ENCODE measurements at regions not wholly inside any gene's neighbourhood (a gene's known extent, or its start where the extent isn't known, plus 50 kb on each side); places are given as distances from the start of the nearest gene placed in this dataset.
A peak's percentile ranks its signal among the peaks of the same experiment; 100 is the strongest.

DNA sequence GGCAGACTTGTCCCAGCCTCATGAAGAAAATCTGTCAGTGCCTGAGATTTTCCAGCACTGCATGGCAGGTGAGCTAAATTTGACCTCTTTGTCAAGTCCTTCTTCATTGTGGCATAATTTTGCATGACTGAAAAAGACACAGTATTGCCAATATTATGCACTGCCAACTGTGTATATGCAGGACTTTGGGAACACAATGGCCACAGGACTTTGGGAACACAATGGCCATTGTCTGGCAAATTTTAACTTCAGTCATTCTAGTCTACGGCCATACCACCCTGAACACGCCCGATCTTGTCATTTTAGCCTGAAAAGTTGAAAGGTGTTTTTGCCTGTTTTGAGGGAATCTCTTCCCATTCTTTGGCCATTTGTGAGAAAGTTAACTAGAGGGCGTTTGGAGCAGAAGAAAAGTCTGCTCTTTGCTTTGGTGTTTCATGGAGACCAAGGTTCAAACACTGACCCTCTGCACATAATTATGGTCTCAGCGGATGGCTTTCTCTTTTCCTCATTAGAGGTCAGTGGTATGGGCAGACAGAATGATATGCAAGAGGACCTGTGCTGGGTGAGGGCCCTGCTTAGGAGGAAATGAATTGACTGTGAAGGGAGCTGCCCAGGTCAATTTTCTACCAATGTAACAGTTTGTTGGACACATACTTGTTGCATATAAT lies 72.4 kb upstream of the NEK7 start:
- Histone ChIP-seq H3K79me2 (ENCODE audit: insufficient read depth, low read depth) (no peaks in the 10 kb centered on the region), H3K36me3 (ENCODE audit: insufficient read depth) (no peaks in the 10 kb centered on the region), H3K27ac (no peak overlapping the region), H3K27me3 (ENCODE audit: insufficient read depth, low read depth) (no peaks in the 10 kb centered on the region), H3K9ac (no peak overlapping the region), H4K20me1 (ENCODE audit: insufficient read depth) (no peaks in the 10 kb centered on the region), H3K4me1 (ENCODE audit: low read depth, poor library complexity, severe bottlenecking) (peaks cover 6% of the 10 kb centered on the region), H2AFZ (ENCODE audit: low read depth) (no peak overlapping the region), H3K4me2 (no peak overlapping the region), H3K4me3 (IDR thresholded peaks at IDR 0.05; ENCODE audit: insufficient read depth, low read depth, low read length) (no peak overlapping the region)
- TF ChIP-seq, protein P1, sequence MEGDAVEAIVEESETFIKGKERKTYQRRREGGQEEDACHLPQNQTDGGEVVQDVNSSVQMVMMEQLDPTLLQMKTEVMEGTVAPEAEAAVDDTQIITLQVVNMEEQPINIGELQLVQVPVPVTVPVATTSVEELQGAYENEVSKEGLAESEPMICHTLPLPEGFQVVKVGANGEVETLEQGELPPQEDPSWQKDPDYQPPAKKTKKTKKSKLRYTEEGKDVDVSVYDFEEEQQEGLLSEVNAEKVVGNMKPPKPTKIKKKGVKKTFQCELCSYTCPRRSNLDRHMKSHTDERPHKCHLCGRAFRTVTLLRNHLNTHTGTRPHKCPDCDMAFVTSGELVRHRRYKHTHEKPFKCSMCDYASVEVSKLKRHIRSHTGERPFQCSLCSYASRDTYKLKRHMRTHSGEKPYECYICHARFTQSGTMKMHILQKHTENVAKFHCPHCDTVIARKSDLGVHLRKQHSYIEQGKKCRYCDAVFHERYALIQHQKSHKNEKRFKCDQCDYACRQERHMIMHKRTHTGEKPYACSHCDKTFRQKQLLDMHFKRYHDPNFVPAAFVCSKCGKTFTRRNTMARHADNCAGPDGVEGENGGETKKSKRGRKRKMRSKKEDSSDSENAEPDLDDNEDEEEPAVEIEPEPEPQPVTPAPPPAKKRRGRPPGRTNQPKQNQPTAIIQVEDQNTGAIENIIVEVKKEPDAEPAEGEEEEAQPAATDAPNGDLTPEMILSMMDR (conservative IDR thresholded peaks at IDR 0.05; ENCODE audit: low read depth, low read length): no peak

DNA sequence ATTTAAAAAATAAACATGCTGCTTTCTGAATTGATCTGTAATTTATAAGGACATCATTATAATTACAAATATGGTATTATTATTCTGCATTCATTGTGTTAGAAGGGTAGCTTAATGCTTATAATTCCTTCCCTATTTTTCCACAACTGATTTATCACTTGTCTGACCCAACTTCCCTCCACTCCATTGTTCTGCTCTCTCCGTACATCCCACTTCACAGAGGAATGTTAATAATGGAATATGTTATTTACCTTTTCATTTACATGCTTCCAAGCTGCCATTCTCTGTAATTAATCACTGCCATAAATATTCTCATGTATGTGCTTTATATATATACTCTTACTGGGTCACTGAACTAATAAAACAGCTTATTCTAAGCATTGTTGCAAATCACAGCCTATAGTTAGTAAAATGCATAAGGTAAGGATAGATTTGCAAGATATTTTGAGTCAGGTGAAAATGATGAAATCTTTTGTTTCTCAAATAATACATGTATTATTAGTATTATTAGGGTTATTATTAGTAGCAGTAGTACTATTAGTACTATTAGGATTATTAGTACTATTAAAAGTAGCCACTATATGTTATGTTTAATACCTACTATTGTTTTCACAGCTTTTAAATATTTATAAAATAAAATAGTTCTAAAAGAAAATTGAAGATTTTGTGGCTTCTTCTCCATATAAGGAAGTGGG lies 70.6 kb upstream of the NEK7 start:
- Histone ChIP-seq H3K4me2 (no peak overlapping the region), H3K9ac (no peak overlapping the region), H3K27ac (no peak overlapping the region), H3K79me2 (ENCODE audit: insufficient read depth, low read depth) (no peaks in the 10 kb centered on the region), H3K4me3 (IDR thresholded peaks at IDR 0.05; ENCODE audit: insufficient read depth, low read depth, low read length) (no peak overlapping the region), H3K36me3 (ENCODE audit: insufficient read depth) (no peaks in the 10 kb centered on the region), H3K27me3 (ENCODE audit: insufficient read depth, low read depth) (no peaks in the 10 kb centered on the region), H3K4me1 (ENCODE audit: low read depth, poor library complexity, severe bottlenecking) (peaks cover 6% of the 10 kb centered on the region), H4K20me1 (ENCODE audit: insufficient read depth) (no peaks in the 10 kb centered on the region; the same call in 1 of the 2 replicates), H2AFZ (ENCODE audit: low read depth) (no peak overlapping the region)
- TF ChIP-seq, protein P1 (conservative IDR thresholded peaks at IDR 0.05; ENCODE audit: low read depth, low read length): no peak

DNA sequence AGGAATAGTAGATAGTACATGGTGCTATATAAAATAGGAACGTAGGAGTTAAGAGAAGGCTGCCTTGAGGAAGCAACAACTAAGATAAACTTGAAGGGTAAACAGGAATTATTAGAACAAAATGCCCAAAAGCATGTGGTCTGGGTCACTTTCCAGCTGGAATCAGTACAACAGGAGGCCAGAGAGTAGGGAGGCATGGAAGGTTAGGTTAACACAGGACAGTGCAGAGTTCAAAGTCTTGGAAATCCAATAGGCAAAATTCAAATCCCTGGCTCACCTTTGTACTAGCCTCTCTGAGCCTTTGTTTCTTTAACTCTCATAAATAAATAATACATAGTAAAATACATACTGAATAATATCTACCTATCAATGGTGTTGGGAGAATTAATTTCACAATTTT lies 69.0 kb upstream of the NEK7 start:
- no peaks in the 10 kb centered on the region for H3K36me3 ChIP-seq (ENCODE audit: insufficient read depth)
- no peak overlapping the region for H2AFZ ChIP-seq (ENCODE audit: low read depth)
- no peak overlapping the region for H3K4me3 ChIP-seq (IDR thresholded peaks at IDR 0.05; ENCODE audit: insufficient read depth, low read depth, low read length)
- H3K4me2 ChIP-seq: no peak overlapping the region
- no peaks in the 10 kb centered on the region for H3K27me3 ChIP-seq (ENCODE audit: insufficient read depth, low read depth)
- no peaks in the 10 kb centered on the region; the same call in 1 of the 2 replicates for H4K20me1 ChIP-seq (ENCODE audit: insufficient read depth)
- no peaks in the 10 kb centered on the region for H3K79me2 ChIP-seq (ENCODE audit: insufficient read depth, low read depth)
- TF ChIP-seq, protein P1 (conservative IDR thresholded peaks at IDR 0.05; ENCODE audit: low read depth, low read length): no peak
- peaks cover 6% of the 10 kb centered on the region for H3K4me1 ChIP-seq (ENCODE audit: low read depth, poor library complexity, severe bottlenecking)
- H3K27ac ChIP-seq: no peak overlapping the region
- H3K9ac ChIP-seq: no peak overlapping the region

DNA sequence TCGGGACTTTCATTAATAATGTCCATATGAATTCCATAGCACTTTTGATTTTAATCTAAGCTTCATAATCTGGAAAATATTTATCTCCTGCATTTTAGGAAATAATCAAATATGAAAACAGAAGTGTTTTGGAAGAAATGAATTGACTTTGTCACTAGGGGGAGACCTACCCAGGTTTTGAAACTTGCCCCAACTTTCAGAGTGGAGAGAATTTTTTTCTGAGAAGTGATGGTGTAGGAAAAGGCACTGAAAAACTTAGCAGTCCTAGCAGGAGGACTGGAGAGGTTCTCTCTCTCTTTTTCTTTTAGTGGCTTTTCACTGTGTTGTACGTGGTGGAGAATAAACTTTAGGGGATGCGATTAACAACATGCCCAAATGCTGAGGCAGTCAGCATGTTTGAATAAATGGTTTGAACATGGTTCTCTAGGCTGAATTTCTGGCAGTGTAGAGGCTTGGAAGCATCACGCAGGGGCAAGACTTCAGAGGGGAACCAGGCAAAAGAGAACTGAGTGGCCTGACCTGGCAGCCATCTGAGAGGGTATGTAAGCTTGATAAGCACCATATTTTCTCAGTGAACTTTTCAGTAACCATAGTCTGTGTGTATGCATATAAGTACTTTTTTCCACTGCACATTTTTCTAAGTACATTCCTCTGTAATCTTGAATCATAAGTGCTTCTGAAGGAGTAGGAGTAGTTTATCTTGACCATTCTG lies 68.3 kb upstream of the NEK7 start:
- Histone ChIP-seq H3K9ac (no peak overlapping the region), H3K4me1 (ENCODE audit: low read depth, poor library complexity, severe bottlenecking) (peaks cover 6% of the 10 kb centered on the region), H3K79me2 (ENCODE audit: insufficient read depth, low read depth) (no peaks in the 10 kb centered on the region), H2AFZ (ENCODE audit: low read depth) (peak overlapping the region; percentile 13; the same call in 1 of the 2 replicates), H3K4me3 (IDR thresholded peaks at IDR 0.05; ENCODE audit: insufficient read depth, low read depth, low read length) (no peak overlapping the region), H3K27ac (no peak overlapping the region), H3K4me2 (no peak overlapping the region), H3K36me3 (ENCODE audit: insufficient read depth) (no peaks in the 10 kb centered on the region), H3K27me3 (ENCODE audit: insufficient read depth, low read depth) (no peaks in the 10 kb centered on the region), H4K20me1 (ENCODE audit: insufficient read depth) (no peaks in the 10 kb centered on the region; the same call in 1 of the 2 replicates)
- TF ChIP-seq, protein P1 (conservative IDR thresholded peaks at IDR 0.05; ENCODE audit: low read depth, low read length): peak; percentile 89
